Loucy (cell line): ENCODE measurements at regions not wholly inside any gene's neighbourhood (a gene's known extent, or its start where the extent isn't known, plus 50 kb on each side); places are given as distances from the start of the nearest gene placed in this dataset.

Source experiments
- CTCF ChIP-seq: fragments of 200-600 bp; sonication (generic); conservative IDR thresholded peaks from 2 replicates; pipeline ENCODE4 v1.5.1; 2014; ENCODE audit warnings: mild to moderate bottlenecking, antibody characterized with exemption, low read length
- EZH2phosphoT487 ChIP-seq: fragments of 200-600 bp; IDR thresholded peaks from 2 replicates; pipeline ENCODE4 v1.6.1; 2018; ENCODE audit warnings: antibody characterized with exemption, mild to moderate bottlenecking, moderate library complexity, borderline replicate concordance

GRCh38 chr16:16994831-16995230 is 475.9 kb downstream of the XYLT1 start:
- TF ChIP-seq CTCF (no peak), EZH2phosphoT487 (no peak)
